ENCODE measurements at regions not wholly inside any gene's neighbourhood (a gene's known extent, or its start where the extent isn't known, plus 50 kb on each side); places are given as distances from the start of the nearest gene placed in this dataset.
"Not testable (repeated sequence)": the region's sequence is repeated elsewhere in the genome, so short reads cannot be mapped to it uniquely, and the experiment has no call there.

DNA sequence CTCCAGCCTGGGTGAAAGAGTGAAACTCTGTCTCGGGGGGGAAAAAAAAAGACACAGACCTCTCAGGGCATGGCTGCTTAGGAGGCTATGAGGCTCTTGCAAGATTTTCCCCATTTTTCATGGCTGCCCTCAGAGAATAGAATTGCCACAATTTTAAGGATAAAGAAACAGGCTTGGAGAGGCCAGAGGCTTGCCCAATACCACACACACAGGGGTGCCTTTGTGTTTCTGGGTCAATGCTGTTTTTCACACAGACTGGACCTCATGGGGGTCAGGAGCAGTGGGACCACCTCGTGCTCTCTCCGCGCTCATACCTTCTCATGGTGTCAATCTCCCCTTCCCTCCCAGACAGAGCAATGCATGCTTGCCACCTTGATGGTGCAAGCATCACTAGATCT, 65.4 kb upstream of the ST3GAL5 start:
- intact Hi-C loops (cut with micrococcal nuclease), result no loop called here
- Mint-ChIP-seq H3K4me3 (no peak overlapping the region), H3K36me3 (ENCODE audit: low read depth) (no peaks in the 10 kb centered on the region), H3K27me3 (ENCODE audit: low read depth) (no peaks in the 10 kb centered on the region), H3K27ac (no peak overlapping the region), H3K4me1 (ENCODE audit: low read depth) (no peaks in the 10 kb centered on the region), H3K9me3 (no peaks in the 10 kb centered on the region)
- DNase-seq, result no peak
- CTCF ChIA-PET, result interaction anchor here (0.7 kb wide), 1 partner anchor 53 kb away, joined by 3 read pairs; no protein-coding TSS in a partner anchor

- CTCF ChIA-PET, result interaction anchor here (0.7 kb wide), 1 partner anchor 52 kb away, joined by 3 read pairs; no protein-coding TSS in a partner anchor
- H3K4me1 Mint-ChIP-seq (ENCODE audit: low read depth), result no peaks in the 10 kb centered on the region
- no peaks in the 10 kb centered on the region for H3K9me3 Mint-ChIP-seq
- H3K27me3 Mint-ChIP-seq (ENCODE audit: low read depth), result no peaks in the 10 kb centered on the region
- no peak overlapping the region for H3K4me3 Mint-ChIP-seq
- no peaks in the 10 kb centered on the region for H3K36me3 Mint-ChIP-seq (ENCODE audit: low read depth)
- intact Hi-C loops (cut with micrococcal nuclease), result no loop called here
- no peak for DNase-seq
- no peak overlapping the region for H3K27ac Mint-ChIP-seq
Observed at GRCh38 chr2:85953476-85953875, 64.7 kb upstream of the ST3GAL5 start.

DNA sequence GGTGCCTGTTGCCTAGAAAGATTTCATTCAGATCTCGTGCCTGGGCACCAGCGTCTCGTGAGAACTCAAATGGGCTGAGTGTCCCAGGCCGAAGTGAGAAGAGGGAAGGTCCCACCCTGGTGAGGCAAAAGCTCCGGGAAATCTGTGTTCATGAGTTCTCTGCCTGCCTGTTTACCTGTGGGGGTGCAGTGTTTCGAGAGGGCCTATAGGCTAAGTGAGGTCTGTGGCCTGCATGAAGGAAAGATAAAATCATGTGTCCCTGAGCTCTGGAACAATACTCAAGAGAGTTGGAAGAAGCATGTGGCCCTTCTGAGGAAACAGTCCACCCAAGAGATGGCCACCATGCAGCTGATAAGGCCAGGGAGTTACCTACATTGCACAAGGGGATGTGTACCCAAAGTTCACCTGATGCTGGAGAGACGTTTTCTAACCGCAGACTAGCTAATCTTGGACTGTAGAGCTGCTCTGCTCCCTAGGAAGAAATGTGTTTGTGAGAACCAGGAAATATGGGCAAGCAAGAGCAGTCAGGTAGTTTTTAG, 63.5 kb upstream of the ST3GAL5 start:
- no peaks in the 10 kb centered on the region for H3K27me3 Mint-ChIP-seq (ENCODE audit: low read depth)
- intact Hi-C loops (cut with micrococcal nuclease), result no loop called here
- no peaks in the 10 kb centered on the region for H3K4me1 Mint-ChIP-seq (ENCODE audit: low read depth)
- H3K9me3 Mint-ChIP-seq, result peaks cover 5% of the 10 kb centered on the region
- no peak overlapping the region for H3K27ac Mint-ChIP-seq
- CTCF ChIA-PET, result interaction anchor here (0.9 kb wide), 1 partner anchor 355 kb away, joined by 3 read pairs; no protein-coding TSS in a partner anchor
- no peak for DNase-seq
- H3K36me3 Mint-ChIP-seq (ENCODE audit: low read depth), result no peaks in the 10 kb centered on the region
- no peak overlapping the region for H3K4me3 Mint-ChIP-seq

GRCh38 chr2:85951351-85952067, 62.7 kb upstream of the ST3GAL5 start:
- H3K27me3 Mint-ChIP-seq (ENCODE audit: low read depth), result no peaks in the 10 kb centered on the region
- intact Hi-C loops (cut with micrococcal nuclease), result no loop called here
- CTCF ChIA-PET, result interaction anchor here (1.3 kb wide), 1 partner anchor 124 kb away, joined by 3 read pairs; no protein-coding TSS in a partner anchor
- H3K36me3 Mint-ChIP-seq (ENCODE audit: low read depth), result no peaks in the 10 kb centered on the region
- no peaks in the 10 kb centered on the region for H3K4me1 Mint-ChIP-seq (ENCODE audit: low read depth)
- peaks cover 8% of the 10 kb centered on the region for H3K9me3 Mint-ChIP-seq
- DNase-seq, result no peak
- no peak overlapping the region for H3K4me3 Mint-ChIP-seq
- no peak overlapping the region for H3K27ac Mint-ChIP-seq

GRCh38 chr2:85950743-85951142, 62.0 kb upstream of the ST3GAL5 start:
- CTCF ChIA-PET, result interaction anchor here (1.3 kb wide), 1 partner anchor 124 kb away, joined by 3 read pairs; no protein-coding TSS in a partner anchor
- intact Hi-C loops (cut with micrococcal nuclease), result no loop called here
- Mint-ChIP-seq H3K36me3 (ENCODE audit: low read depth) (no peaks in the 10 kb centered on the region), H3K27ac (no peak overlapping the region), H3K9me3 (peaks cover 8% of the 10 kb centered on the region), H3K4me3 (no peak overlapping the region), H3K27me3 (ENCODE audit: low read depth) (no peaks in the 10 kb centered on the region), H3K4me1 (ENCODE audit: low read depth) (no peaks in the 10 kb centered on the region)
- DNase-seq, result no peak

- Mint-ChIP-seq H3K9me3 (peaks cover 8% of the 10 kb centered on the region), H3K4me3 (no peak overlapping the region), H3K27ac (no peak overlapping the region), H3K27me3 (ENCODE audit: low read depth) (no peaks in the 10 kb centered on the region), H3K36me3 (ENCODE audit: low read depth) (no peaks in the 10 kb centered on the region), H3K4me1 (ENCODE audit: low read depth) (no peaks in the 10 kb centered on the region)
- no peak for DNase-seq
- intact Hi-C loops (cut with micrococcal nuclease), result no loop called here
- CTCF ChIA-PET, result interaction anchor here (0.7 to 1.4 kb wide), 2 partner anchors 11 to 70 kb away, joined by 4 to 5 read pairs; no protein-coding TSS in a partner anchor
Observed at GRCh38 chr2:85949280-85949679, 60.5 kb upstream of the ST3GAL5 start.

DNA sequence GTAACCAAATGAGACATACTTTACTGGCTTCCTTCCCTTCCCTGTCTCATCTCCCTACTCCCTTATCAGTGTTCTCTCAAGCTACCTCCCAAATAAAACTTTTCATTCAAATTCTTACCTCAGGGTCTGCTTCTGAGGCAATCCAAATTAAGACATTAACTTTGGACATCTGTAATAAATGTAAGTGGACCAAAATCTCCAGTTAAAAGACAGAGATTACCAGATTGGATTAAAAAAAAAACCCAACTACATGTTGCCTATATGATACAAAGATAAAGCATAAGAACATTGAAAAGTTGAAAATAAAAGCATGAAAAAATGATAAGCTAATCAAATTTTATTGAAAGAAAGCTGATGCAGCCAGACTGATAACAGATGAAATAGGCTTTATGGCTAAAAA, 58.8 kb upstream of the ST3GAL5 start:
- no peaks in the 10 kb centered on the region for H3K27me3 Mint-ChIP-seq (ENCODE audit: low read depth)
- no peak for DNase-seq
- H3K9me3 Mint-ChIP-seq, result peaks cover 22% of the 10 kb centered on the region
- peaks cover 6% of the 10 kb centered on the region for H3K36me3 Mint-ChIP-seq (ENCODE audit: low read depth)
- no peak overlapping the region for H3K27ac Mint-ChIP-seq
- H3K4me1 Mint-ChIP-seq (ENCODE audit: low read depth), result no peaks in the 10 kb centered on the region
- intact Hi-C loops (cut with micrococcal nuclease), result no loop called here
- CTCF ChIA-PET, result interaction anchor here (0.7 to 1.1 kb wide), 2 partner anchors 16 to 120 kb away, joined by 3 to 6 read pairs; no protein-coding TSS in a partner anchor
- H3K4me3 Mint-ChIP-seq, result no peak overlapping the region

GRCh38 chr2:85945586-85945985, 56.8 kb upstream of the ST3GAL5 start:
- H3K27ac Mint-ChIP-seq, result no peak overlapping the region
- no peak for DNase-seq
- H3K4me1 Mint-ChIP-seq (ENCODE audit: low read depth), result no peaks in the 10 kb centered on the region
- intact Hi-C loops (cut with micrococcal nuclease), result no loop called here
- H3K4me3 Mint-ChIP-seq, result no peak overlapping the region
- CTCF ChIA-PET, result no interaction called here
- H3K27me3 Mint-ChIP-seq (ENCODE audit: low read depth), result no peaks in the 10 kb centered on the region
- H3K36me3 Mint-ChIP-seq (ENCODE audit: low read depth), result peaks cover 9% of the 10 kb centered on the region
- peaks cover 37% of the 10 kb centered on the region for H3K9me3 Mint-ChIP-seq

DNA sequence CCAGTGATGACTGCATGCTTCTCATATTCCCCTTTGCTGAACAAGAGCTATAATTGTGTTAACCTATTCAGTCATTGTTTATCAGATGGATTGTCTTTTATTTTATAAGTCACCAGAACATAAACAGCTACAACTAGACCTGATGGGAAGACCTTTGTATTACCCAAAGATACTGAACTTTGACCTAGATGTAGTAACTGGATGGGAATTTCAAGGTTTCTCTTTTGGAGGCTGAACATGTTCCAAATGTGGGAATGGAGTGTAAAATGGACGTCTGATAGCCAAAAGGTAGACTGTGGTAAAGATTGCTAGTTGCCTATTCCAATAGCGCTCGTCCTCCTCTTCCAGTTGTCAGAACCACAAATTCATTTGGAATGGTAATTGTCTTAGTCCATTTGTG, 56.4 kb upstream of the ST3GAL5 start:
- Mint-ChIP-seq H3K4me1 (ENCODE audit: low read depth) (no peaks in the 10 kb centered on the region), H3K9me3 (peaks cover 37% of the 10 kb centered on the region), H3K27me3 (ENCODE audit: low read depth) (no peaks in the 10 kb centered on the region), H3K36me3 (ENCODE audit: low read depth) (peaks cover 9% of the 10 kb centered on the region), H3K27ac (no peak overlapping the region), H3K4me3 (no peak overlapping the region)
- no peak for DNase-seq
- CTCF ChIA-PET, result interaction anchor here (0.8 kb wide), 1 partner anchor 91 kb away, joined by 3 read pairs; no protein-coding TSS in a partner anchor
- intact Hi-C loops (cut with micrococcal nuclease), result no loop called here

DNA sequence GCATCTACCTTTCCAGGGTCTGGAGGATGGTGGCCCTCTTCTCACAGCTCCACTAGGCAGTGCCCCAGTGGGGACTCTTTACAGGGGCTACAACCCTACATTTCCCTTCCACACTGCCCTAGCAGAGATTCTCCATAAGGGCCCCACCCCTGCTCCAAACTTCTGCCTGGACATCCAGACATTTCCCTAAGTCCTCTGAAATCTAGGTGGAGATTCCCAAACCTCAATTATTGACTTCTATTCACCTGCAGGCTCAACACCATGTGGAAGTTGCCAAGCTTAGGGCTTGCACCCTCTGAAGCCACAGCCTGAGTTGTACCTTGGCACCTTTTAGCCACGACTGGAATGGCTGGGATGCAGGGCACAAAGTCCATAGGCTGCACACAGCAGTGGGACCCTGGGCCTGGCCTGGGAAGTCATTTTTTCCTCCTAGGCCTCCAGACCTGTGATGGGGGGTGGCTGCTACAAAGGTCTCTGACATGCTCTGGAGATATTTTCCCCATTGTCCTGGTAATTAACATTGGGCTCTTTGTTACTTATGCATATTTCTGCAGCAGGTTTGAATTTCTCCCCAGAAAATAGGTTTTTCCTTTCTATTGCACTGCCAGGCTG, 53.7 kb upstream of the ST3GAL5 start:
- CTCF ChIA-PET, result no interaction called here
- no peak for DNase-seq
- Mint-ChIP-seq H3K9me3 (peaks cover 35% of the 10 kb centered on the region), H3K4me3 (no peak overlapping the region), H3K36me3 (ENCODE audit: low read depth) (peaks cover 9% of the 10 kb centered on the region), H3K4me1 (ENCODE audit: low read depth) (no peaks in the 10 kb centered on the region), H3K27me3 (ENCODE audit: low read depth) (no peaks in the 10 kb centered on the region), H3K27ac (no peak overlapping the region)
- intact Hi-C loops (cut with micrococcal nuclease), result no loop called here

DNA sequence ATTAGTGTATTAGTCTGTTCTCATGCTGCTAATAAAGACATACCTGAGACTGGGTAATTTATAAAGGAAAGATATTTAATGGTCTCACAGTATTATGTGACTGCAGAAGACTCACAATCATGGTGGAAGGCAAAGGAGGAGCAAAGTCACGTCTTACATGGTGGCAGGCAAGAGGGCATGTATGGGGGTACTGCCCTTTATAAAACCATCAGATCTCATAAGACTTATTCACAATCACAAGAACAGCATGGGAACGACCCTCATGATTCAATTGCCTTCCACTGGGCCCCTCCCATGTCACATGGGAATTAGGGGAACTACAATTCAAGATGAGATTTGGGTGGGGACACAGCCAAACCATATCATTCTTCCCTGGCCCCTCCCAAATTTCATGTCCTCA, 52.7 kb upstream of the ST3GAL5 start:
- DNase-seq; H3K4me1 Mint-ChIP-seq (ENCODE audit: low read depth); H3K4me3 Mint-ChIP-seq; H3K27me3 Mint-ChIP-seq (ENCODE audit: low read depth); H3K27ac Mint-ChIP-seq; intact Hi-C loops (cut with micrococcal nuclease); CTCF ChIA-PET; H3K36me3 Mint-ChIP-seq (ENCODE audit: low read depth): not testable (repeated sequence)
- peaks cover 30% of the 10 kb centered on the region for H3K9me3 Mint-ChIP-seq

GRCh38 chr2:85939131-85939530, 50.3 kb upstream of the ST3GAL5 start:
- intact Hi-C loops (cut with micrococcal nuclease), result no loop called here
- no peak overlapping the region for H3K4me3 Mint-ChIP-seq
- H3K36me3 Mint-ChIP-seq (ENCODE audit: low read depth), result peaks cover 9% of the 10 kb centered on the region
- H3K9me3 Mint-ChIP-seq, result peaks cover 28% of the 10 kb centered on the region
- peaks cover 3% of the 10 kb centered on the region for H3K4me1 Mint-ChIP-seq (ENCODE audit: low read depth)
- H3K27ac Mint-ChIP-seq, result no peak overlapping the region
- DNase-seq, result no peak
- CTCF ChIA-PET, result no interaction called here
- no peaks in the 10 kb centered on the region for H3K27me3 Mint-ChIP-seq (ENCODE audit: low read depth)
